CD14-positive monocyte (primary cell): ENCODE measurements at regions not wholly inside any gene's neighbourhood (a gene's known extent, or its start where the extent isn't known, plus 50 kb on each side); places are given as distances from the start of the nearest gene placed in this dataset.

Experiments
- DNase-seq, 3 donors: peaks; one replicate each; pipeline ENCODE4 v3.0.0-alpha.2; 2011 to 2022
- H2AFZ ChIP-seq: 2 replicates; pipeline ENCODE4 v1.6.0; 2012; ENCODE audit warnings: mild to moderate bottlenecking, low read depth, low read length, inconsistent platforms; ENCODE audit not compliant: insufficient read depth, poor library complexity, severe bottlenecking
- H3K27ac ChIP-seq, 2 donors: 1 replicate in 1 of 2; 2 replicates in 1 of 2; pipeline ENCODE4 v1.5.1; 2012 to 2013; ENCODE audit warnings: low read length in 2 of 2, control low read depth in 1 of 2, inconsistent platforms in 1 of 2, low read depth in 1 of 2, mild to moderate bottlenecking in 1 of 2
- H3K27me3 ChIP-seq, 2 donors: one replicate each; pipeline versions ENCODE4 v1.6.0 to v1.6.1; 2011 to 2013; ENCODE audit warnings: low read length in 2 of 2; ENCODE audit not compliant: control insufficient read depth in 2 of 2, insufficient read depth in 2 of 2
- H3K36me3 ChIP-seq, 2 donors: replicated peaks in 1 of 2; 1 replicate in 1 of 2; 2 replicates in 1 of 2; pipeline versions ENCODE4 v1.5.1 to v1.6.1; 2012 to 2013; ENCODE audit warnings: low read length in 2 of 2, control low read depth in 1 of 2, inconsistent platforms in 1 of 2, mild to moderate bottlenecking in 1 of 2; ENCODE audit not compliant: insufficient read depth in 2 of 2, control insufficient read depth in 1 of 2
- H3K4me1 ChIP-seq, 2 donors: 1 replicate in 1 of 2; 2 replicates in 1 of 2; pipeline versions ENCODE4 v1.5.1 to v1.6.1; 2012 to 2013; ENCODE audit warnings: low read length in 2 of 2, control low read depth in 1 of 2, inconsistent platforms in 1 of 2, mild to moderate bottlenecking in 1 of 2, moderate library complexity in 1 of 2; ENCODE audit not compliant: insufficient read depth in 2 of 2, control insufficient read depth in 1 of 2
- H3K4me2 ChIP-seq: replicated peaks from 2 replicates; pipeline ENCODE3; 2012; ENCODE audit warnings: low read length, moderate library complexity, mild to moderate bottlenecking; ENCODE audit not compliant: poor library complexity, severe bottlenecking; ENCODE audit errors: extremely low read depth
- H3K4me3 ChIP-seq, 3 experiments: fragments of 200-600 bp in 1 of 3; sonication (generic) in 1 of 3; replicated peaks in 1 of 3; 1 replicate in 2 of 3; 2 replicates in 1 of 3; pipeline ENCODE4 v1.5.1; 2011 to 2013; ENCODE audit warnings: low read length in 3 of 3, mild to moderate bottlenecking in 3 of 3, control low read depth in 2 of 3, low read depth in 2 of 3, inconsistent platforms in 1 of 3, moderate library complexity in 1 of 3
- H3K79me2 ChIP-seq: 2 replicates; pipeline ENCODE4 v1.6.0; 2012; ENCODE audit warnings: mild to moderate bottlenecking, control low read depth, inconsistent platforms, low read length, moderate library complexity; ENCODE audit not compliant: insufficient read depth
- H3K9ac ChIP-seq: 2 replicates; pipeline ENCODE4 v1.6.0; 2017; ENCODE audit warnings: low read length, mild to moderate bottlenecking; ENCODE audit not compliant: insufficient read depth, poor library complexity, severe bottlenecking
- H3K9me3 ChIP-seq, 2 donors: replicated peaks in 1 of 2; 1 replicate in 1 of 2; 2 replicates in 1 of 2; pipeline versions ENCODE4 v1.5.1 to v1.6.1; 2012 to 2013; ENCODE audit warnings: low read length in 2 of 2, control low read depth in 1 of 2; ENCODE audit not compliant: control insufficient read depth in 1 of 2, insufficient read depth in 1 of 2
- H4K20me1 ChIP-seq: 2 replicates; pipeline ENCODE4 v1.6.0; 2012; ENCODE audit warnings: mild to moderate bottlenecking, low read length, control low read depth, moderate library complexity; ENCODE audit not compliant: insufficient read depth
- H3K27ac Mint-ChIP-seq, 7 donors: one replicate each; pipeline ENCODE4 v1.8.0; 2020; ENCODE audit warnings: mild to moderate bottlenecking in 7 of 7, mixed read lengths in 7 of 7, moderate library complexity in 6 of 7, inconsistent platforms in 2 of 7
- H3K27me3 Mint-ChIP-seq, 3 donors: one replicate each; pipeline ENCODE4 v1.8.0; 2021 to 2022; ENCODE audit warnings: low read depth in 3 of 3, mild to moderate bottlenecking in 3 of 3, mixed read lengths in 3 of 3, moderate library complexity in 3 of 3, inconsistent platforms in 1 of 3
- H3K36me3 Mint-ChIP-seq, 2 donors: one replicate each; pipeline ENCODE4 v1.8.0; 2020; ENCODE audit warnings: mixed read lengths in 2 of 2, inconsistent platforms in 1 of 2, mild to moderate bottlenecking in 1 of 2
- H3K4me1 Mint-ChIP-seq: one replicate; pipeline ENCODE4 v1.8.0; 2020; ENCODE audit warnings: mild to moderate bottlenecking, mixed read lengths
- H3K4me3 Mint-ChIP-seq, 2 donors: one replicate each; pipeline ENCODE4 v1.8.0; 2020; ENCODE audit warnings: mild to moderate bottlenecking in 2 of 2, mixed read lengths in 2 of 2, moderate library complexity in 1 of 2
- H3K9me3 Mint-ChIP-seq, 7 donors: one replicate each; pipeline ENCODE4 v1.8.0; 2020 to 2022; ENCODE audit warnings: mixed read lengths in 7 of 7, mild to moderate bottlenecking in 6 of 7, moderate library complexity in 6 of 7, inconsistent platforms in 2 of 7
- CTCF ChIP-seq: fragments of 200-600 bp; IDR thresholded peaks from one replicate; pipeline ENCODE4 v1.8.0; 2022; ENCODE audit warnings: antibody characterized with exemption, mild to moderate bottlenecking
- WGBS: methylation state at CpG from one replicate; pipeline ENCODE4 v1.1.5; 2013; ENCODE audit warnings: missing lambda C conversion rate; ENCODE audit not compliant: insufficient coverage; 5-methylcytosine and 5-hydroxymethylcytosine counted together
- intact Hi-C, 2 donors: fragments of 100-400 bp; cut with micrococcal nuclease; formaldehyde crosslinking; loops; one replicate each; pipeline versions ENCODE4 v1.15.0 to v1.15.1; 2023

- no peak overlapping the region for H2AFZ ChIP-seq
- no peaks in the 10 kb centered on the region for H3K27me3 ChIP-seq
- H3K4me2 ChIP-seq: no peak overlapping the region
- H3K27me3 Mint-ChIP-seq: peaks cover 0 to 2% (median 2%) of the 10 kb centered on the region in 3 donors
- no peak overlapping the region for H3K4me3 Mint-ChIP-seq
- no peaks in the 10 kb centered on the region for H3K4me1 ChIP-seq
- no peak for DNase-seq
- no peaks in the 10 kb centered on the region for H4K20me1 ChIP-seq
- no peak overlapping the region for H3K9ac ChIP-seq
- H3K36me3 Mint-ChIP-seq: no peaks in the 10 kb centered on the region
- no peaks in the 10 kb centered on the region for H3K79me2 ChIP-seq
- H3K27ac Mint-ChIP-seq: no peak overlapping the region
- H3K9me3 Mint-ChIP-seq: peaks cover 10 to 35% (median 13%) of the 10 kb centered on the region in 7 donors
- no peak overlapping the region for H3K27ac ChIP-seq
- TF ChIP-seq CTCF: no peak
- peaks cover 16 to 20% of the 10 kb centered on the region in 2 donors for H3K9me3 ChIP-seq
- no CpG with 5 or more reads among the region's 1 CpG for WGBS
- intact Hi-C loops: no loop called here
- H3K4me3 ChIP-seq: no peak overlapping the region
- H3K4me1 Mint-ChIP-seq: no peaks in the 10 kb centered on the region
- no peaks in the 10 kb centered on the region for H3K36me3 ChIP-seq
These were observed 173.1 kb downstream of the NECTIN3 start for GRCh38 chr3:111244760-111245159.

- TF ChIP-seq CTCF: no peak
- no peaks in the 10 kb centered on the region for H3K27me3 ChIP-seq
- no peaks in the 10 kb centered on the region for H3K4me1 ChIP-seq
- peaks cover 8 to 14% of the 10 kb centered on the region in 2 donors for H3K9me3 ChIP-seq
- H3K4me3 ChIP-seq: no peak overlapping the region
- H3K4me3 Mint-ChIP-seq: no peak overlapping the region
- H3K9ac ChIP-seq: no peak overlapping the region
- no peak overlapping the region for H3K4me2 ChIP-seq
- H2AFZ ChIP-seq: no peak overlapping the region
- peaks cover 7 to 25% (median 11%) of the 10 kb centered on the region in 7 donors for H3K9me3 Mint-ChIP-seq
- no peaks in the 10 kb centered on the region for H3K79me2 ChIP-seq
- no peaks in the 10 kb centered on the region for H3K4me1 Mint-ChIP-seq
- no peaks in the 10 kb centered on the region for H3K36me3 Mint-ChIP-seq
- no peak for DNase-seq
- H4K20me1 ChIP-seq: no peaks in the 10 kb centered on the region
- H3K27me3 Mint-ChIP-seq: peaks cover 0 to 2% (median 0%) of the 10 kb centered on the region in 3 donors
- H3K27ac Mint-ChIP-seq: no peak overlapping the region
- H3K36me3 ChIP-seq: no peaks in the 10 kb centered on the region
- 52% methylated on average over 5 of the region's 7 CpGs for WGBS
- intact Hi-C loops: no loop called here
- no peak overlapping the region for H3K27ac ChIP-seq
These were observed 175.5 kb downstream of the NECTIN3 start for GRCh38 chr3:111246967-111247760.
